ENCODE measurements at regions not wholly inside any gene's neighbourhood (a gene's known extent, or its start where the extent isn't known, plus 50 kb on each side); places are given as distances from the start of the nearest gene placed in this dataset.

DNA sequence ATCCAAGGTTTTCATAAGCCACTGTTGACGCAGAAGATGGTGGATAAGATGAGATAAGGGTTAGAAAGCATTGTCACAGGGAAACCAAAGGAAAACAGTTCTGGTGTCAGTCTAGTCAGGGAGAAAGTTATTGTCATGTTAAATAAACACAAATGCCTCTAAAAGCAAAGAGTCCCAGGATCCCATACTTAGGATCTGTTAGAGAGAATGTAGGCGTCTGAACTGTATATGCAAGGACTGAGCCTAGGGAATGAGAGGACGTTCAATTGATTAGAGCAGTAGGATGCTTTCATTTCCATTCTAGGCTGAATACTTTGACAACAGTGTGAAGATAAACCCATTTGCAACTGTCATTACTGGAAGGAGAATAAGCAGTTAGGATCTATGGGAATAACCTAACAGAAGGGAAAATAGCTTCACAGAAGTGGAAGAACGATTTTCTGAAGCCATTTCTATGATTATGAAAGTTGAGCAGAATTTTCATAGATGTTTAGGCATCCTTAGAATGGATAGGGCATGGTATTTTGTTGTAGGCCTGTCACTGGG, 1149.1 kb upstream of the CDH8 start:
- intact Hi-C loops (cut with micrococcal nuclease; ENCODE audit: unreplicated experiment): no loop called here
- Histone ChIP-seq H3K4me1 (ENCODE audit: control insufficient read depth, insufficient read depth, low read length) (no peaks in the 10 kb centered on the region), H3K27me3 (ENCODE audit: control insufficient read depth, insufficient read depth, low read length) (no peaks in the 10 kb centered on the region), H3K27ac (ENCODE audit: low read length) (no peak overlapping the region), H3K9me3 (ENCODE audit: control insufficient read depth, insufficient read depth, low read depth, low read length) (no peaks in the 10 kb centered on the region), H3K4me3 (ENCODE audit: low read depth in 2 of 2, low read length in 2 of 2) (no peak overlapping the region), H3K36me3 (ENCODE audit: control insufficient read depth, insufficient read depth, low read length) (no peaks in the 10 kb centered on the region)
- TF ChIP-seq, protein P1, sequence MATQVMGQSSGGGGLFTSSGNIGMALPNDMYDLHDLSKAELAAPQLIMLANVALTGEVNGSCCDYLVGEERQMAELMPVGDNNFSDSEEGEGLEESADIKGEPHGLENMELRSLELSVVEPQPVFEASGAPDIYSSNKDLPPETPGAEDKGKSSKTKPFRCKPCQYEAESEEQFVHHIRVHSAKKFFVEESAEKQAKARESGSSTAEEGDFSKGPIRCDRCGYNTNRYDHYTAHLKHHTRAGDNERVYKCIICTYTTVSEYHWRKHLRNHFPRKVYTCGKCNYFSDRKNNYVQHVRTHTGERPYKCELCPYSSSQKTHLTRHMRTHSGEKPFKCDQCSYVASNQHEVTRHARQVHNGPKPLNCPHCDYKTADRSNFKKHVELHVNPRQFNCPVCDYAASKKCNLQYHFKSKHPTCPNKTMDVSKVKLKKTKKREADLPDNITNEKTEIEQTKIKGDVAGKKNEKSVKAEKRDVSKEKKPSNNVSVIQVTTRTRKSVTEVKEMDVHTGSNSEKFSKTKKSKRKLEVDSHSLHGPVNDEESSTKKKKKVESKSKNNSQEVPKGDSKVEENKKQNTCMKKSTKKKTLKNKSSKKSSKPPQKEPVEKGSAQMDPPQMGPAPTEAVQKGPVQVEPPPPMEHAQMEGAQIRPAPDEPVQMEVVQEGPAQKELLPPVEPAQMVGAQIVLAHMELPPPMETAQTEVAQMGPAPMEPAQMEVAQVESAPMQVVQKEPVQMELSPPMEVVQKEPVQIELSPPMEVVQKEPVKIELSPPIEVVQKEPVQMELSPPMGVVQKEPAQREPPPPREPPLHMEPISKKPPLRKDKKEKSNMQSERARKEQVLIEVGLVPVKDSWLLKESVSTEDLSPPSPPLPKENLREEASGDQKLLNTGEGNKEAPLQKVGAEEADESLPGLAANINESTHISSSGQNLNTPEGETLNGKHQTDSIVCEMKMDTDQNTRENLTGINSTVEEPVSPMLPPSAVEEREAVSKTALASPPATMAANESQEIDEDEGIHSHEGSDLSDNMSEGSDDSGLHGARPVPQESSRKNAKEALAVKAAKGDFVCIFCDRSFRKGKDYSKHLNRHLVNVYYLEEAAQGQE (IDR thresholded peaks at IDR 0.05; ENCODE audit: insufficient read depth in 1 of 2, low read depth in 2 of 2, low read length in 1 of 2): no peak
- no peak for TF ChIP-seq POLR2AphosphoS5 (IDR thresholded peaks at IDR 0.05; ENCODE audit: low read depth, low read length)
- TF ChIP-seq, protein P2, sequence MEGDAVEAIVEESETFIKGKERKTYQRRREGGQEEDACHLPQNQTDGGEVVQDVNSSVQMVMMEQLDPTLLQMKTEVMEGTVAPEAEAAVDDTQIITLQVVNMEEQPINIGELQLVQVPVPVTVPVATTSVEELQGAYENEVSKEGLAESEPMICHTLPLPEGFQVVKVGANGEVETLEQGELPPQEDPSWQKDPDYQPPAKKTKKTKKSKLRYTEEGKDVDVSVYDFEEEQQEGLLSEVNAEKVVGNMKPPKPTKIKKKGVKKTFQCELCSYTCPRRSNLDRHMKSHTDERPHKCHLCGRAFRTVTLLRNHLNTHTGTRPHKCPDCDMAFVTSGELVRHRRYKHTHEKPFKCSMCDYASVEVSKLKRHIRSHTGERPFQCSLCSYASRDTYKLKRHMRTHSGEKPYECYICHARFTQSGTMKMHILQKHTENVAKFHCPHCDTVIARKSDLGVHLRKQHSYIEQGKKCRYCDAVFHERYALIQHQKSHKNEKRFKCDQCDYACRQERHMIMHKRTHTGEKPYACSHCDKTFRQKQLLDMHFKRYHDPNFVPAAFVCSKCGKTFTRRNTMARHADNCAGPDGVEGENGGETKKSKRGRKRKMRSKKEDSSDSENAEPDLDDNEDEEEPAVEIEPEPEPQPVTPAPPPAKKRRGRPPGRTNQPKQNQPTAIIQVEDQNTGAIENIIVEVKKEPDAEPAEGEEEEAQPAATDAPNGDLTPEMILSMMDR (IDR thresholded peaks at IDR 0.05): no peak
- no peak for TF ChIP-seq SIN3A (IDR thresholded peaks at IDR 0.05; ENCODE audit: borderline replicate concordance, insufficient read depth, low read depth, low read length)
- no peak for TF ChIP-seq TCF7L2 (IDR thresholded peaks at IDR 0.05; ENCODE audit: low read depth, low read length)
- in situ Hi-C loops (cut with HindIII; ENCODE audit: low pct_unique_long_range_greater_than_20kb, low sequenced_read_pairs): no loop called here
- ChIA-PET POLR2A (no interaction called here), CTCF (no interaction called here)
- BruUV-seq (replicated peaks): no TSS peak
- DNase-seq (ENCODE audit: low read depth, low spot score) (no peak), ATAC-seq (no peak)

DNA sequence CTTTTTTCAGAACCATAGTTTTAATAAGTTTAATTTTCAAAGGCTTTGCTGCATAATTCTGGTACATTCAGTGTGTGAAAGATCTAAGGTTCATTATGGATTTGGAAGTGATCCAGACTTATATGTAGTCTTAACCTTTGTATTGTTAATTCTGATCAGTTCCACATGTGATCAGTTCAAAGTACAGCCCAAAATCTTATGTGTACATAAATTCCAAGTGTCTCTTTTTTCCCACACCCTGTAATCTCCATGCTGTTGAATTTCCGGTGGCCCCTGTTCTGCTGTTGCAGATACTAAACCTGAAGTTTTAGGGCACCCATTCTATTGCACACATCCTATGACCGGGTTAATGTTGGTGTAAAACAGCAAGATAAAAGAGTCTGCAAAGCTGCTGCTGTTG, 1147.5 kb upstream of the CDH8 start:
- TF ChIP-seq SIN3A (IDR thresholded peaks at IDR 0.05; ENCODE audit: borderline replicate concordance, insufficient read depth, low read depth, low read length) (no peak), TCF7L2 (IDR thresholded peaks at IDR 0.05; ENCODE audit: low read depth, low read length) (no peak), POLR2AphosphoS5 (IDR thresholded peaks at IDR 0.05; ENCODE audit: low read depth, low read length) (no peak)
- TF ChIP-seq, protein P1 (IDR thresholded peaks at IDR 0.05; ENCODE audit: insufficient read depth in 1 of 2, low read depth in 2 of 2, low read length in 1 of 2): no peak
- TF ChIP-seq, protein P2 (IDR thresholded peaks at IDR 0.05): no peak
- no peaks in the 10 kb centered on the region for H3K36me3 ChIP-seq (ENCODE audit: control insufficient read depth, insufficient read depth, low read length)
- ATAC-seq: no peak
- BruUV-seq (replicated peaks): no TSS peak
- ChIA-PET POLR2A (no interaction called here), CTCF (no interaction called here)
- in situ Hi-C loops (cut with HindIII; ENCODE audit: low pct_unique_long_range_greater_than_20kb, low sequenced_read_pairs) (no loop called here), intact Hi-C loops (cut with micrococcal nuclease; ENCODE audit: unreplicated experiment) (no loop called here)
- H3K9me3 ChIP-seq (ENCODE audit: control insufficient read depth, insufficient read depth, low read depth, low read length): no peaks in the 10 kb centered on the region
- no peak overlapping the region for H3K27ac ChIP-seq (ENCODE audit: low read length)
- H3K4me3 ChIP-seq (ENCODE audit: low read depth in 2 of 2, low read length in 2 of 2): no peak overlapping the region
- H3K27me3 ChIP-seq (ENCODE audit: control insufficient read depth, insufficient read depth, low read length): no peaks in the 10 kb centered on the region
- H3K4me1 ChIP-seq (ENCODE audit: control insufficient read depth, insufficient read depth, low read length): no peaks in the 10 kb centered on the region
- DNase-seq (ENCODE audit: low read depth, low spot score): no peak
